GM10266 (cell line): ENCODE measurements at regions not wholly inside any gene's neighbourhood (a gene's known extent, or its start where the extent isn't known, plus 50 kb on each side); places are given as distances from the start of the nearest gene placed in this dataset.

Source experiments
- DNase-seq: peaks from one replicate; pipeline ENCODE4 v3.0.0; 2012; ENCODE audit errors: extremely low spot score
- CTCF ChIP-seq: IDR thresholded peaks from 2 replicates; pipeline ENCODE4 v1.5.1; 2012; ENCODE audit warnings: mild to moderate bottlenecking, low read depth; ENCODE audit not compliant: control insufficient read depth, insufficient read depth; ENCODE audit errors: missing control alignments

DNA sequence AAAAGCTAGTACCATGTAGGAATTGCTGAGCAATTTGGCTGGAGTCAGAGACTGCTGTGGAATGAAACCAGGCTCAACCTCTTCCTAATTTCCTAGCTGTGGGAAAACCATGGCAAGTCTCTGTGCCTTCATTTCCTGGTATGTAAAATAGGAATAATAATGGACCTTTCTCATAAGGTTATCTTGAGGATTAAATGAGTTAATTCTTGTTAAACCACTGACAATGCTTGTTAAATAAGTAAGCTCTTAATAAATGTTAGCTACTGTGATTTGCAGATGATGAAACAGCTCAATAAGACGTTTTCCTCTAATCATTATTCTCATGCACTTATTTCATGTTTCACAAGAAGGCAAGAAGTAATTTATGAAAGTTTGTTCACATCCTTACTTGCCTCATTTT is 346.7 kb downstream of the RND3 start:
- no peak for DNase-seq

DNA sequence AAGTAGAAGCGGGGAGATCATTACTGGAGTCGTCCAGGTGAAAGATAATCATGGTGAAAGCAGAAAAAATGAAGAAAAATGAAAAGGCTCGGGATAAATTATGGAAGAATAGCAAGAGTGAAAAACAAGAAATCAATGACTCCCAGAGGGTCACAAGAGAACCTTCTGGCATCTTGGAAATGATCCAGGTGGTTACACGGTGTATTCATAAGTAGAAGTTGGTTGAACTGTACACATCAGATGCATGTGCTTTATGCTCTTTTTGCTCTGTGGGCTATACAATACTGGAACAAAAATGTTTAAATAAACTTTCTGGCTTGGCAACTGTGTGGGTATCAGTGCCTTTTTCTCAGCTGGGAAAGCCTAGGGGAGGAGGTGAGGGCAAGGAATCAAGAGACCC is 348.9 kb downstream of the RND3 start:
- no peak for DNase-seq
- no peak for TF ChIP-seq CTCF

More for the DNA sequence above, 346.7 kb downstream of the RND3 start:
- no peak for TF ChIP-seq CTCF

DNA sequence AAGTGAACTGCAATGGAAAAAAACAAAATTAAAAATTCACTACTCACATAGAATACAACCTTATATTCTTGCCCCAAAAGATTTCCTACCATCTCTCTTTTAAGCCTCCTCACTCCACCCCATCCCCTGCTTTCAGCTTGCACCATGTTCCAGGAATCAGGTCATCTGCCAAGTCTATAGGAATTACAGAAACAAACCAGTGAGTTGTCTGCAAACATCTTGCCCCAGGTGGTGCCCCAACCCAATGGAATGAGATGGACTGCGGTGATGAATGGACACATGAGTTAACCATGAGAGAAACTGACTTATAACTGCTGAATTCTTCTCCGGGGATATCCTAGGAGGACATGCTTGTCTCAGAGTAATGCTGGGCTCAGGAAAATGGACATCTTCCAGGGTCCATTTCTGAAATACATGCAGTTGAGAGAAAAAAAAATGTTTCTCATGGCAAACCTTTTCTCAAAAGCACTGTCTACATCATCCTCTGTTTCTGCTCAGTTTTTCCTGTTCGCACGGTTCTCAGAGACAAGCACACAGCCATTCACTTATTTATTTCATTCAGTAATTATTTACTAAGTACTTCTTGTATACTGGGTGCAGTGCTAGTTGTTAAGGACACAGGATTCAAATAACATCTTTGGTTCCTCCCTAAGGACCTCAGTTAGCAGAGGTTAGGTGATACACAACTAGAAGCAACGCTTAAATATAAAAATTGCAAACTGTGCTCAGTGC is 350.0 kb downstream of the RND3 start:
- TF ChIP-seq CTCF: no peak
- DNase-seq: no peak

GRCh38 chr2:150136893-150137292 is 350.6 kb downstream of the RND3 start:
- no peak for DNase-seq
- no peak for TF ChIP-seq CTCF

- no peak for TF ChIP-seq CTCF
- DNase-seq: no peak
Measured at GRCh38 chr2:150136401-150136800, 351.1 kb downstream of the RND3 start.

DNA sequence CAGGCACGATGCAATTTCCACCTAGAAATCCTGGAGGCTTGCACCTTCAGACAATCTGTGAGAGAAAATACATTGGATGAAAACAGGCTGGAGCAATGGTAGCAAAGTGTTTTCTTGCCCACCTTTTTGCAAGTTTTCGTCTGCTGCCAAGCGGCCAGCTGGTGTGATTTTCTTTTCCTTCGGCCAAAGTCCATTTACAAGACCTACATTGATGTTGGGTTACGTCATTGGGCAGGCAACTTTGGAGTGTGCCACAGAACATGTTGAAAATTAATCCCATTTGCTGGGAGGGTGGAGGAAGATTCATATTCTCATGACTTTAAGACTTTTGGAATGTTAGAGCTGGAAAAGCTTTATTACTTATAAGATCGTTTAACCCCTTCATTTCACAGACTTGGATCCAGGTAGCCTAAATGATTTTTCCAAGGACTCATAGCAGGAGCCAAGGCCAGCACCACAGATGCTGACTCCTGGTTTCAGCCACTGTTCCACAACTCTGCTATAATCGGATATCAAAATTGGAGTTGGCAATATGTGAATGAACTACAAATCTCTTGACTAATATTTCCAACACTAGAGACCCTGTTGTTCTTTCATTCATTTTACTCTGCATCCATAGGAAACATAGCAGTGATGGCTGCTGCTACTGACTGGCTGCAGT is 352.1 kb downstream of the RND3 start:
- no peak for DNase-seq
- no peak for TF ChIP-seq CTCF

DNA sequence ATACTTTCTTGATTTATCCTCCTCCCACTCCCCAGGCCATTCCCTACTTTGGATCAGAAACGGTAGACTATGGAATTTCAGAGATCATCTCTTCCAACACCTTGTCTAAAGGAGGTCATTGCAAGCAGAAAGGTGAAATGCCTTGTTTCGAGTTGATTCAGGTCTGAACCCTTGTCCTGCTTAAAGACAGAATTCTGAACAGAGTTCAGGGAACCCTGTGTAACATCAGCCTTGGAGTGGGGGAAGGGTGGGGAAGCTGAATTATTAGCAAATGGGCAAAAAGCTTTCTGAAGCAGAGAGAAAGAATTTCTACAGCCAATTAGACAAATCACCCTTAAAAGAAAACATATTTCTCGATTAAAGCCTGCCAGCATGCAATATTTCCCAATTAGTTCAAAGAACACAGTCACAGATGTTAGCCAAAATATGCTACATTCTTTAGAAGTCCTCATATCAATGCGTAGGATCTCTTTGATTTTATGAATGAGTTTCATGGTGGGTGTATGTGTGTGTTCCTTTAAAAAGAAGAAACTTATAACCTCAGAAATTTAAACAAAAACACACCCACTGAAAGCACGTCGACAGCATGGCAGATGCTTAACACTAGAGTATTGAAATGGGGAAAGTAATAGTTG is 353.1 kb downstream of the RND3 start:
- no peak for DNase-seq

More for the DNA sequence above, 353.1 kb downstream of the RND3 start:
- TF ChIP-seq CTCF: no peak
